B cell (primary cell): ENCODE measurements at regions not wholly inside any gene's neighbourhood (a gene's known extent, or its start where the extent isn't known, plus 50 kb on each side); places are given as distances from the start of the nearest gene placed in this dataset.

Source experiments
- ATAC-seq: fragments of 200-7000 bp; cut with Tn5 transposase; one replicate; pipeline ENCODE4 v1.10.0; 2021; ENCODE audit warnings: low read depth, mild to moderate bottlenecking, moderate number of reproducible peaks, moderate library complexity
- CTCF ChIA-PET: fragments of 350-600 bp; sonication (Branson Sonifier 250); formaldehyde crosslinking; loops from one replicate; lab custom pipeline; 2021; ENCODE audit warnings: antibody characterized with exemption, inconsistent platforms; lab: Charles Lee
- POLR2A ChIA-PET: fragments of 350-600 bp; sonication (Branson Sonifier 250); formaldehyde crosslinking; loops from one replicate; lab custom pipeline; 2021; ENCODE audit warnings: antibody characterized with exemption; lab: Charles Lee
- DNase-seq: peaks from one replicate; pipeline ENCODE4 v3.0.0; 2013
- H2AFZ ChIP-seq: 2 replicates; pipeline ENCODE4 v1.6.1; 2012; ENCODE audit warnings: mild to moderate bottlenecking, low read depth, low read length; ENCODE audit not compliant: insufficient read depth, poor library complexity, severe bottlenecking
- H3K27ac ChIP-seq, 2 donors: 1 replicate in 1 of 2; 2 replicates in 1 of 2; pipeline ENCODE4 v1.5.1; 2012 to 2013; ENCODE audit warnings: low read length in 2 of 2, mild to moderate bottlenecking in 2 of 2, moderate library complexity in 1 of 2
- H3K27me3 ChIP-seq, 4 experiments: fragments of 200-600 bp in 1 of 4; sonication (generic) in 1 of 4; replicated peaks in 1 of 4; 1 replicate in 2 of 4; 2 replicates in 2 of 4; pipeline versions ENCODE4 v1.6.1 to v1.7.0; 2013 to 2016; ENCODE audit warnings: low read length in 3 of 4, mild to moderate bottlenecking in 2 of 4, mixed read lengths in 1 of 4, moderate library complexity in 1 of 4; ENCODE audit not compliant: insufficient read depth in 4 of 4, control insufficient read depth in 3 of 4; ENCODE audit errors: control extremely low read depth in 1 of 4
- H3K36me3 ChIP-seq, 2 experiments: replicated peaks in 1 of 2; 1 replicate in 1 of 2; 2 replicates in 1 of 2; pipeline versions ENCODE4 v1.6.1 to v1.7.1; 2013; ENCODE audit warnings: low read length in 1 of 2; ENCODE audit not compliant: insufficient read depth in 2 of 2, control insufficient read depth in 1 of 2; ENCODE audit errors: control extremely low read depth in 1 of 2, extremely low read depth in 1 of 2
- H3K4me1 ChIP-seq, 2 donors: fragments of 200-600 bp in 1 of 2; sonication (generic) in 1 of 2; 1 replicate in 1 of 2; 2 replicates in 1 of 2; pipeline versions ENCODE4 v1.5.1 to v1.6.1; 2013 to 2017; ENCODE audit warnings: low read length in 2 of 2; ENCODE audit not compliant: control insufficient read depth in 2 of 2, insufficient read depth in 2 of 2
- H3K4me2 ChIP-seq: replicated peaks from 2 replicates; pipeline ENCODE3; 2012; ENCODE audit warnings: mild to moderate bottlenecking, low read depth, low read length; ENCODE audit not compliant: poor library complexity, severe bottlenecking
- H3K4me3 ChIP-seq, 5 experiments: fragments of 200-600 bp in 1 of 5; sonication (generic) in 1 of 5; 1 replicate in 3 of 5; 2 replicates in 2 of 5; pipeline versions ENCODE4 v1.5.1 to v1.7.0; 2011 to 2016; ENCODE audit warnings: low read length in 4 of 5, mild to moderate bottlenecking in 4 of 5, low read depth in 2 of 5, control low read depth in 1 of 5, moderate library complexity in 1 of 5; ENCODE audit not compliant: insufficient read depth in 1 of 5; ENCODE audit errors: control extremely low read depth in 1 of 5, extremely low read depth in 1 of 5
- H3K79me2 ChIP-seq: fragments of 200-600 bp; sonication (generic); one replicate; pipeline ENCODE4 v1.6.0; 2016; ENCODE audit warnings: low read length; ENCODE audit not compliant: control insufficient read depth, insufficient read depth
- H3K9ac ChIP-seq: fragments of 200-600 bp; sonication (generic); 2 replicates; pipeline ENCODE4 v1.6.1; 2017; ENCODE audit warnings: mild to moderate bottlenecking, low read length, moderate library complexity
- H3K9me3 ChIP-seq, 3 donors: one replicate each; pipeline versions ENCODE4 v1.6.1 to v1.7.1; 2013; ENCODE audit warnings: low read length in 2 of 3; ENCODE audit not compliant: control insufficient read depth in 2 of 3, insufficient read depth in 1 of 3; ENCODE audit errors: control extremely low read depth in 1 of 3
- H4K20me1 ChIP-seq: 2 replicates; pipeline ENCODE4 v1.6.0; 2012; ENCODE audit warnings: mild to moderate bottlenecking, low read length; ENCODE audit not compliant: insufficient read depth, control insufficient read depth, poor library complexity, severe bottlenecking
- H3K27ac Mint-ChIP-seq: one replicate; pipeline ENCODE4 v1.8.0; 2021; ENCODE audit warnings: mixed read lengths
- H3K27me3 Mint-ChIP-seq: one replicate; pipeline ENCODE4 v1.8.0; 2021; ENCODE audit warnings: mixed read lengths
- H3K4me1 Mint-ChIP-seq: one replicate; pipeline ENCODE4 v1.8.0; 2021; ENCODE audit warnings: mixed read lengths
- H3K4me3 Mint-ChIP-seq: one replicate; pipeline ENCODE4 v1.8.0; 2021; ENCODE audit warnings: mixed read lengths
- H3K9me3 Mint-ChIP-seq: one replicate; pipeline ENCODE4 v1.8.0; 2022; ENCODE audit warnings: mixed read lengths; ENCODE audit not compliant: insufficient read depth
- EZH2 ChIP-seq: IDR thresholded peaks from 2 replicates; pipeline ENCODE4 v1.6.1; 2012; ENCODE audit warnings: borderline replicate concordance, low read depth, mild to moderate bottlenecking, moderate library complexity, low read length; ENCODE audit not compliant: insufficient read depth, poor library complexity, severe bottlenecking
- WGBS: methylation state at CpG from one replicate; pipeline ENCODE4 v1.1.5; 2013; ENCODE audit warnings: missing lambda C conversion rate; ENCODE audit not compliant: insufficient coverage; 5-methylcytosine and 5-hydroxymethylcytosine counted together
- intact Hi-C: fragments of 100-400 bp; cut with micrococcal nuclease; formaldehyde crosslinking; loops from one replicate; pipeline ENCODE4 v1.10.0; 2022
- TF ChIP-seq, protein P1 (sequence below): fragments of 200-600 bp; IDR thresholded peaks from one replicate; pipeline ENCODE4 v1.8.0; 2022; ENCODE audit warnings: antibody characterized with exemption, mild to moderate bottlenecking

DNA sequence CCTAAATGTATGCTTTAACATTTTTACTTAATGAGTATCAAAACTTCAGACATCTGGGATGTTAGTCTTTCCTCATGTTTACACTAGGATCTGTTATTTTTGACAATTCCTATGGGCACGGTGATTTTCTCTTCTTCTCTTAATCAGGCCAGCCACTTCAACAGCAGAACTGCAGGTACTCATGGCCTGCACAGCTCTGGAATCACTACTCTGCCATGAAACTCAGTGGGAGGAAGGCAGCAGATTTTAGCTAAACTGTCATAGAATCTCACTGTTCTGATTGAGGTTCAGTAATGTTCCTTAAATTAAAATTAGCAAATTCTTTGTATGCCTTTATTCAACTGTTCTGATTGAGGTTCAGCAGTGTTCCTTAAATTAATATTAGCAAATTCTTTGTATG lies 1083.0 kb downstream of the SLITRK5 start:
- H3K27ac ChIP-seq: no peak overlapping the region
- H3K27ac Mint-ChIP-seq: no peak overlapping the region
- no peak for DNase-seq
- no peaks in the 10 kb centered on the region for H3K27me3 Mint-ChIP-seq
- TF ChIP-seq, protein P1, sequence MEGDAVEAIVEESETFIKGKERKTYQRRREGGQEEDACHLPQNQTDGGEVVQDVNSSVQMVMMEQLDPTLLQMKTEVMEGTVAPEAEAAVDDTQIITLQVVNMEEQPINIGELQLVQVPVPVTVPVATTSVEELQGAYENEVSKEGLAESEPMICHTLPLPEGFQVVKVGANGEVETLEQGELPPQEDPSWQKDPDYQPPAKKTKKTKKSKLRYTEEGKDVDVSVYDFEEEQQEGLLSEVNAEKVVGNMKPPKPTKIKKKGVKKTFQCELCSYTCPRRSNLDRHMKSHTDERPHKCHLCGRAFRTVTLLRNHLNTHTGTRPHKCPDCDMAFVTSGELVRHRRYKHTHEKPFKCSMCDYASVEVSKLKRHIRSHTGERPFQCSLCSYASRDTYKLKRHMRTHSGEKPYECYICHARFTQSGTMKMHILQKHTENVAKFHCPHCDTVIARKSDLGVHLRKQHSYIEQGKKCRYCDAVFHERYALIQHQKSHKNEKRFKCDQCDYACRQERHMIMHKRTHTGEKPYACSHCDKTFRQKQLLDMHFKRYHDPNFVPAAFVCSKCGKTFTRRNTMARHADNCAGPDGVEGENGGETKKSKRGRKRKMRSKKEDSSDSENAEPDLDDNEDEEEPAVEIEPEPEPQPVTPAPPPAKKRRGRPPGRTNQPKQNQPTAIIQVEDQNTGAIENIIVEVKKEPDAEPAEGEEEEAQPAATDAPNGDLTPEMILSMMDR: no peak
- no peak for TF ChIP-seq EZH2
- H3K9me3 Mint-ChIP-seq: peaks cover 4% of the 10 kb centered on the region
- ATAC-seq: no peak
- H3K4me1 Mint-ChIP-seq: no peaks in the 10 kb centered on the region
- H3K9ac ChIP-seq: no peak overlapping the region
- H3K4me2 ChIP-seq: no peak overlapping the region
- H3K27me3 ChIP-seq: no peaks in the 10 kb centered on the region
- H3K9me3 ChIP-seq: no peaks in the 10 kb centered on the region
- no peaks in the 10 kb centered on the region for H3K79me2 ChIP-seq
- no peak overlapping the region for H3K4me3 Mint-ChIP-seq
- intact Hi-C loops: no loop called here
- no peaks in the 10 kb centered on the region for H3K36me3 ChIP-seq
- ChIA-PET POLR2A (no interaction called here), CTCF (no interaction called here)
- H4K20me1 ChIP-seq: no peaks in the 10 kb centered on the region
- whole genome bisulfite sequencing: 100% methylated on average over 1 of the region's 1 CpG
- no peak overlapping the region for H2AFZ ChIP-seq
- H3K4me3 ChIP-seq: no peak overlapping the region
- no peaks in the 10 kb centered on the region for H3K4me1 ChIP-seq

DNA sequence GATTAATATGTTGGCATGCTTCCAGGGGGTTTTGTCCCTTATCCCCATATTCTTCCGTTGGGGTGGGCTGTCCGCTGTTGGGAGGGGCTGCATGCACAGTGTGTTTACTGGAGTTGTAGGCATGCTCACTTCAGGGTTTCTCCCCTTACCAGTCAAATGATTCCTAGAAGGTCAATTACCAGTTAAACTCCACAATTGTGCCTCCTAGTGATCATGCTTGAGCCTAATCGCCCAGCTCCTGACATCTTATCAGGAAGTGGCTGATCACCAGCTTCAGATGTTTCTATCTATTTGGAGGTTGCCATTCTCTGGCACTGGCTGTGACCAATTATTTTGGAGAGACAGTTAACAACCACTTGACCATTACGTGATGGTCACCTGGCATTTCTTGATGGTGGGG lies 1090.0 kb downstream of the SLITRK5 start:
- DNase-seq: no peak
- POLR2A ChIA-PET: no interaction called here
- H3K27ac Mint-ChIP-seq: no peak overlapping the region
- CTCF ChIA-PET: no interaction called here
- Histone ChIP-seq H3K4me3 (no peak overlapping the region), H3K4me1 (no peaks in the 10 kb centered on the region), H2AFZ (no peak overlapping the region), H4K20me1 (no peaks in the 10 kb centered on the region), H3K9ac (no peak overlapping the region), H3K27me3 (no peaks in the 10 kb centered on the region), H3K4me2 (no peak overlapping the region), H3K27ac (no peak overlapping the region), H3K9me3 (no peaks in the 10 kb centered on the region), H3K79me2 (no peaks in the 10 kb centered on the region), H3K36me3 (no peaks in the 10 kb centered on the region)
- H3K4me1 Mint-ChIP-seq: no peaks in the 10 kb centered on the region
- H3K9me3 Mint-ChIP-seq: peaks cover 4% of the 10 kb centered on the region
- no CpG with 5 or more reads among the region's 4 CpGs for WGBS
- ATAC-seq: no peak
- H3K4me3 Mint-ChIP-seq: no peak overlapping the region
- intact Hi-C loops: no loop called here
- no peaks in the 10 kb centered on the region for H3K27me3 Mint-ChIP-seq
- TF ChIP-seq, protein P1: no peak
- TF ChIP-seq EZH2: no peak
